ENCODE measurements at regions not wholly inside any gene's neighbourhood (a gene's known extent, or its start where the extent isn't known, plus 50 kb on each side); places are given as distances from the start of the nearest gene placed in this dataset.

DNA sequence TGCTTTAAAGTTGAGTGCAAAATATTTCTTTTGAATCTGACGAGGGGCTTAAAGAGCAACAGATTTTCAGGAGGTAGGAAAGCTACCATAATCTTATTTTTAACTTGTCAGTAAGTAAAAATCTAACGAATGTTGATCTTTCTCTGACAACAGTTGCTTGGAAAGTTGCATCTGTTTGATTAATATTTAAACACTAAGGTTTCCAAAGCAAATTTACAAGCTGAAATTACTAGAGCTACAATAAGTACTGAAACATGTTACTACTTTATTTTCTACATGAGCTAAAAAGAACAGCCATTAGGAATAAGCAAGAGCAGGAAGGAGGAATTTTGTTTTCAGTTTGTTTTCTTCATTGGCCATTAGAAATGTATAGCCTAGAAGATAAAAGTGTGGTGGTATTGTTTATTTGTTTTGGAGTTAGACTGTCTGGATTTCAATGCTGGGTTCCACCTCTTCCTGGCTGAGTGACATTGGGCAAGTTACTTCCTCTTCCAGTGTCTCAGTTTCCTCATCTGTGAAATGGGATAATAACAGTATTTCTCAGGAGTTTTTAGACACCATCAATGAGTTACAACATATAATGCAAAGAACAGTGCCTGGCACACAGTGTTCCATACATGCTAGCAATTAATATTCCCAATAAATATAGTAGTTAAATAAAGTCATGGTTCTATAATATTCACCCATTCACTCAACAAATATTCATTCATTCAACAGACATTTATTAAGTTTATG lies 87.9 kb upstream of the FLRT2 start:
- H3K36me3 ChIP-seq = no peaks in the 10 kb centered on the region
- H3K9me3 ChIP-seq (replicated peaks) = no peaks in the 10 kb centered on the region
- no peak for DNase-seq (ENCODE audit: low read depth in 1 of 2, low spot score in 2 of 2)
- peaks cover 35% of the 10 kb centered on the region for H3K4me1 ChIP-seq (replicated peaks)
- no peak overlapping the region for H3K4me3 ChIP-seq
- no peaks in the 10 kb centered on the region for H3K27me3 ChIP-seq (replicated peaks)
- no peak overlapping the region for H3K27ac ChIP-seq

DNA sequence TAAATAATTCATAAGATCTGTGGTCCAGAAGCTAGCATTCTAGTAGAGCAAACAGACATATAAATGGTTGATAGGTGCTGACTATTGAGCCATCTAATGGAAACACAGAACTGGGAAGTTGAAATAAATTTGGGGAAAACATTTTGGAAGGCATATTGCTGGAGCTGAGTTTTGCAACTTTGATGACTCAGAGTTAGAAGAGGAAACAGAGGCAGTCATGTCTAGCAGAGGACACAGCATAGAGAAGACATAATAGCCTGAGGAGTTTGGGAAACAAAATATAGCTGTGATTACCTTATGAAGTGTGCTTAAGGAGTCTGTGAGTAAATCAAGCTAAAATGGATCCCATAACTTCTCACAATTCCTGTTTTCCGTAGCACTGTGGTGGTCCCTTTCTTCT lies 86.9 kb upstream of the FLRT2 start:
- no peak overlapping the region for H3K4me3 ChIP-seq
- H3K4me1 ChIP-seq (replicated peaks) = peaks cover 27% of the 10 kb centered on the region
- H3K36me3 ChIP-seq = no peaks in the 10 kb centered on the region
- no peak for DNase-seq (ENCODE audit: low read depth in 1 of 2, low spot score in 2 of 2)
- no peaks in the 10 kb centered on the region for H3K27me3 ChIP-seq (replicated peaks)
- no peaks in the 10 kb centered on the region for H3K9me3 ChIP-seq (replicated peaks)
- H3K27ac ChIP-seq = no peak overlapping the region

- Histone ChIP-seq H3K27me3 (replicated peaks) (no peaks in the 10 kb centered on the region), H3K4me3 (no peak overlapping the region), H3K9me3 (replicated peaks) (no peaks in the 10 kb centered on the region), H3K36me3 (no peaks in the 10 kb centered on the region), H3K27ac (no peak overlapping the region), H3K4me1 (replicated peaks) (peaks cover 23% of the 10 kb centered on the region)
- DNase-seq (ENCODE audit: low read depth in 1 of 2, low spot score in 2 of 2) = no peak
These were observed 85.3 kb upstream of the FLRT2 start for GRCh38 chr14:85444635-85445034.

DNA sequence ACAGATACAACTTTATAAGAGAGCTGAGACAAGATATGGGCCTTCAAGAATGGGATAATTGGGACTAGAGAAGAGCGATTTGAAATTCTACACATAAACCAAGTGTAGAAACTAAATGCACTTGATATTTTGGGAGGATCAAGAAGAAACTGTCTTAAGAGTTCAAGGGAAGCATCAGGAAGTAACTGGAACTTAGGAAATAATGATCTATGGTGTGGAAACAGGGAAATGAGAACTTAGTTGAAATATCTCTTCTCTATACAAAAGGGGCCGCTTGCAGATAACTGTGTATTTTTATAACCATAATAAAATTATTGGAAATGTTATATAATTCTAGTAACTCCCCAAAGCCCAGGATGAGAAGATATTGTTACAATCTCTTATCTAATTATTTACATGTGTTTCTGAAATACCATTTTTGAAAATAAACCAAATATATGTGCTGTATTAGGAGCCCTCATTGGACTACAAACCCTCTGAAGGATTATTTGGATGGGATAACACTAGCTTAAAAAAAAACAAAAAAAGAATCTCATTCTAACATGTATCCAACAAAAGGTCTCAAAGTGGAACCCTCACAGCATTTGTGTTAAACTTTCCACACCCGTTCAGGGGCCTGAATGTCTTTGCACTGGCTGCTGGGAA lies 84.7 kb upstream of the FLRT2 start:
- no peaks in the 10 kb centered on the region for H3K9me3 ChIP-seq (replicated peaks)
- H3K4me1 ChIP-seq (replicated peaks) = peaks cover 16% of the 10 kb centered on the region
- no peak for DNase-seq (ENCODE audit: low read depth in 1 of 2, low spot score in 2 of 2)
- no peak overlapping the region for H3K4me3 ChIP-seq
- no peak overlapping the region for H3K27ac ChIP-seq
- H3K36me3 ChIP-seq = no peaks in the 10 kb centered on the region
- H3K27me3 ChIP-seq (replicated peaks) = no peaks in the 10 kb centered on the region

- H3K27me3 ChIP-seq (replicated peaks) = no peaks in the 10 kb centered on the region
- H3K36me3 ChIP-seq = no peaks in the 10 kb centered on the region
- no peaks in the 10 kb centered on the region for H3K9me3 ChIP-seq (replicated peaks)
- DNase-seq (ENCODE audit: low read depth in 1 of 2, low spot score in 2 of 2) = no peak
- H3K27ac ChIP-seq = no peak overlapping the region
- H3K4me1 ChIP-seq (replicated peaks) = no peaks in the 10 kb centered on the region
- no peak overlapping the region for H3K4me3 ChIP-seq
These were observed 82.1 kb upstream of the FLRT2 start for GRCh38 chr14:85447883-85448282.

GRCh38 chr14:85451421-85451820 lies 78.5 kb upstream of the FLRT2 start:
- H3K36me3 ChIP-seq = no peaks in the 10 kb centered on the region
- no peaks in the 10 kb centered on the region for H3K27me3 ChIP-seq (replicated peaks)
- no peak overlapping the region for H3K27ac ChIP-seq
- H3K4me1 ChIP-seq (replicated peaks) = no peaks in the 10 kb centered on the region
- no peaks in the 10 kb centered on the region for H3K9me3 ChIP-seq (replicated peaks)
- H3K4me3 ChIP-seq = no peak overlapping the region
- no peak for DNase-seq (ENCODE audit: low read depth in 1 of 2, low spot score in 2 of 2)

GRCh38 chr14:85453401-85454225 lies 76.3 kb upstream of the FLRT2 start:
- Histone ChIP-seq H3K4me1 (replicated peaks) (no peaks in the 10 kb centered on the region), H3K9me3 (replicated peaks) (no peaks in the 10 kb centered on the region), H3K27ac (no peak overlapping the region), H3K4me3 (no peak overlapping the region), H3K36me3 (no peaks in the 10 kb centered on the region), H3K27me3 (replicated peaks) (no peaks in the 10 kb centered on the region)
- DNase-seq (ENCODE audit: low read depth in 1 of 2, low spot score in 2 of 2) = no peak

DNA sequence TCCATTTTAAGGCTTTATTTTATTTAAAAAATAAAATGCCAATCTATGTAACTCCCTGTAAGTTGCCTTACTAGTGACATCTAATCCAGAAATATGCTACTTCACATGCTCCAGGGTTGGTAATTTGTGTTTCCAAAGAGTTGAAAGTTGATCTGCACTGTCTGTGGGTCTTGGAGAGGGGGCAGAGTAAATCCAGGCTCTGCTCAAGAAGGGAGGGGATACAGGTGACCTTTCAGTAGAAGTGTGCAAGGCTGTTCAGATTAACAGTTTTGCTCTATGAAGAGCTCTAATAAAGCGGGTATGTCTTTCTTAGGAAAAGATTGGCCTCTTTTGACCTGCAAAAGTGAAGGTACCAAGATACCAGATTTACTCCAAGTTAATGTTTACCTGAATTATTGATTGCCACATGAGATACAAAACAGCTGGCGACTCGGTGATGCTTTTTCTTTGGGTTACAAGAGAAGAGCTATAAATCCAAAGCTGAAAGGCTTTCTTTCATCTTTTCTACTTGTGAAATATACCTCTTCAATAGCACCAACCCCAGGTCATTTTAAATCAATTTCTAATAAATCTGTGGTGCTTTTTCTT lies 75.6 kb upstream of the FLRT2 start:
- H3K27me3 ChIP-seq (replicated peaks) = no peaks in the 10 kb centered on the region
- no peak overlapping the region for H3K4me3 ChIP-seq
- H3K27ac ChIP-seq = no peak overlapping the region
- no peaks in the 10 kb centered on the region for H3K4me1 ChIP-seq (replicated peaks)
- H3K9me3 ChIP-seq (replicated peaks) = no peaks in the 10 kb centered on the region
- no peaks in the 10 kb centered on the region for H3K36me3 ChIP-seq
- DNase-seq (ENCODE audit: low read depth in 1 of 2, low spot score in 2 of 2) = no peak

DNA sequence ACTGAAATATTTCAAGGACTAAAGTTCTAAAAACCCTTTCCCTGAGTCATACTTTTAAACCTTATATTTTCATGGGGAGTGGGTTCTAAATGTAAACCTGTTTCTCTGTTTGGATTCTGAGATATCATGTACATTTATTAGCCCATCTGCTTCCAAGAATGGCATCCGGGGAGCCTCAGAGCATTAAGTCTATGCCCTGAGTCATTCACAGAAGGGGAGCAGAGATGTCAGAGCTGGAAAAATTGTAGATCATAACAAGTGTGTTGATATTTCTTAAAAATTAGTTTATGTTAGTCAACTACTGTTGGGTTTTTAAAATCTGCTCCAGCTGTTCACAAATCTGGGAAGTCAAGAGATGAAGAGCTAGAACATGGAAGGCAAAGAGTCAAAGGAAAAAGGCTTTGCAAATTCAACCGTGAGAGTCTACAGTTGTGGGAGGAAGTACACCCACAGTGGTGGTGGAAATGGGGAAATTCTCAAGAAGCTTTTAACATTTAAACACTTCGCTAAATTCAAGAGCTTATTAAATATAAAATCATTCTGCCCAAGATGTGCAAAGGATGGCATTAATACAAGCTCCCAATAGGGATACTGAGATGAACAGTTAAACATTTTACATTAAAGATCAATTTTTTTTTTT lies 70.5 kb upstream of the FLRT2 start:
- Histone ChIP-seq H3K27ac (no peak overlapping the region), H3K27me3 (replicated peaks) (no peaks in the 10 kb centered on the region), H3K4me1 (replicated peaks) (no peaks in the 10 kb centered on the region), H3K9me3 (replicated peaks) (no peaks in the 10 kb centered on the region), H3K4me3 (no peak overlapping the region), H3K36me3 (no peaks in the 10 kb centered on the region)
- DNase-seq (ENCODE audit: low read depth in 1 of 2, low spot score in 2 of 2) = no peak

- DNase-seq (ENCODE audit: low read depth in 1 of 2, low spot score in 2 of 2) = no peak
- no peaks in the 10 kb centered on the region for H3K36me3 ChIP-seq
- H3K27ac ChIP-seq = no peak overlapping the region
- H3K27me3 ChIP-seq (replicated peaks) = no peaks in the 10 kb centered on the region
- H3K4me3 ChIP-seq = no peak overlapping the region
- H3K9me3 ChIP-seq (replicated peaks) = no peaks in the 10 kb centered on the region
- no peaks in the 10 kb centered on the region for H3K4me1 ChIP-seq (replicated peaks)
These were observed 68.4 kb upstream of the FLRT2 start for GRCh38 chr14:85461432-85462133.

DNA sequence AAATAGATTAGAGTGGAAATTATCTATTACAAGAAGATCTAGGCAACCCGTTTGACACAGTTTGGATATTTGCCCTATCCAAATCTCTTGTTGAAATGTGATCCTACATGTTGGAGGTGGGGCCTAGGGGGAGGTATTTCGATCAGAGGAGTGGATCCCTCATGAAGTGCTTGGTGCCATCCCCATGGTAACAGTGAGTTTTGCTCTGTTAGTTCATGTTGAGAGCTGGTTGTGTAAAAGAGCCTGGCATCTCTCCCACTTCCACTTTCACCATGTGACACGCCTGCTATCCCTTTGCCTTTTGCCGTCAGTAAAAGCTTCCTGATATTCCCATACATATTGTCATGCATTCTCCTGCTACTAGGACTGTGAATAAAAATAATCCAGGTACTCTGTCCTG lies 66.4 kb upstream of the FLRT2 start:
- H3K27ac ChIP-seq = no peak overlapping the region
- no peaks in the 10 kb centered on the region for H3K36me3 ChIP-seq
- no peaks in the 10 kb centered on the region for H3K27me3 ChIP-seq (replicated peaks)
- DNase-seq (ENCODE audit: low read depth in 1 of 2, low spot score in 2 of 2) = no peak
- no peaks in the 10 kb centered on the region for H3K4me1 ChIP-seq (replicated peaks)
- no peak overlapping the region for H3K4me3 ChIP-seq
- H3K9me3 ChIP-seq (replicated peaks) = no peaks in the 10 kb centered on the region

- Histone ChIP-seq H3K27me3 (replicated peaks) (no peaks in the 10 kb centered on the region), H3K9me3 (replicated peaks) (no peaks in the 10 kb centered on the region), H3K27ac (no peak overlapping the region), H3K4me1 (replicated peaks) (no peaks in the 10 kb centered on the region), H3K36me3 (no peaks in the 10 kb centered on the region), H3K4me3 (no peak overlapping the region)
- DNase-seq (ENCODE audit: low read depth in 1 of 2, low spot score in 2 of 2) = no peak
These were observed 65.6 kb upstream of the FLRT2 start for GRCh38 chr14:85464135-85464895.
